HG03066 (cell line): ENCODE measurements at regions not wholly inside any gene's neighbourhood (a gene's known extent, or its start where the extent isn't known, plus 50 kb on each side); places are given as distances from the start of the nearest gene placed in this dataset.

Source experiments
- ATAC-seq: cut with Tn5 transposase; IDR thresholded peaks from one replicate; pipeline ENCODE4 v1.9.1; 2021; ENCODE audit warnings: low read depth; ENCODE audit not compliant: unreplicated experiment

GRCh38 chr16:82419332-82419731 is 207.4 kb upstream of the CDH13 start:
- ATAC-seq = no peak

GRCh38 chr16:82414476-82414875 is 212.3 kb upstream of the CDH13 start:
- ATAC-seq = no peak

GRCh38 chr16:82412770-82413169 is 214.0 kb upstream of the CDH13 start:
- ATAC-seq = no peak

GRCh38 chr16:82405736-82406135 is 221.0 kb upstream of the CDH13 start:
- no peak for ATAC-seq

- no peak for ATAC-seq
Measured at GRCh38 chr16:82404586-82405315, 222.0 kb upstream of the CDH13 start.

GRCh38 chr16:82402665-82403218 is 224.0 kb upstream of the CDH13 start:
- no peak for ATAC-seq

- ATAC-seq = no peak
Measured at GRCh38 chr16:82400046-82400445, 226.7 kb upstream of the CDH13 start.

- no peak for ATAC-seq
Measured at GRCh38 chr16:82396509-82396908, 226.5 kb upstream of the MPHOSPH6 start.

- no peak for ATAC-seq
Measured at GRCh38 chr16:82395212-82395611, 225.2 kb upstream of the MPHOSPH6 start.

GRCh38 chr16:82391690-82392089 is 221.7 kb upstream of the MPHOSPH6 start:
- ATAC-seq = no peak

- ATAC-seq = no peak
Measured at GRCh38 chr16:82389956-82390650, 220.1 kb upstream of the MPHOSPH6 start.

- no peak for ATAC-seq
Measured at GRCh38 chr16:82386761-82387160, 216.7 kb upstream of the MPHOSPH6 start.

- no peak for ATAC-seq
Measured at GRCh38 chr16:82384949-82385348, 214.9 kb upstream of the MPHOSPH6 start.

- ATAC-seq = no peak
Measured at GRCh38 chr16:82384017-82384416, 214.0 kb upstream of the MPHOSPH6 start.

- ATAC-seq = no peak
Measured at GRCh38 chr16:82382521-82382920, 212.5 kb upstream of the MPHOSPH6 start.

- ATAC-seq = no peak
Measured at GRCh38 chr16:82379551-82379950, 209.5 kb upstream of the MPHOSPH6 start.

GRCh38 chr16:82373976-82374375 is 204.0 kb upstream of the MPHOSPH6 start:
- no peak for ATAC-seq

GRCh38 chr16:82370282-82370681 is 200.3 kb upstream of the MPHOSPH6 start:
- no peak for ATAC-seq

- ATAC-seq = no peak
Measured at GRCh38 chr16:82368041-82368440, 198.0 kb upstream of the MPHOSPH6 start.

- ATAC-seq = no peak
Measured at GRCh38 chr16:82366462-82366861, 196.4 kb upstream of the MPHOSPH6 start.

GRCh38 chr16:82364690-82365089 is 194.7 kb upstream of the MPHOSPH6 start:
- ATAC-seq = no peak
